Progenitor cell of endocrine pancreas (in vitro differentiated cells): ENCODE measurements at regions not wholly inside any gene's neighbourhood (a gene's known extent, or its start where the extent isn't known, plus 50 kb on each side); places are given as distances from the start of the nearest gene placed in this dataset.

Source experiments
- DNase-seq: peaks from one replicate; pipeline ENCODE4 v3.0.0; 2021; ENCODE audit warnings: low spot score; ENCODE audit not compliant: unreplicated experiment
- H3K27ac Mint-ChIP-seq: 2 replicates; pipeline ENCODE4 v1.8.0; 2021; ENCODE audit warnings: mild to moderate bottlenecking, moderate library complexity, mixed read lengths
- H3K27me3 Mint-ChIP-seq: 2 replicates; pipeline ENCODE4 v1.8.0; 2021; ENCODE audit warnings: mixed read lengths
- H3K36me3 Mint-ChIP-seq: 2 replicates; pipeline ENCODE4 v1.8.0; 2022; ENCODE audit warnings: mixed read lengths; ENCODE audit not compliant: insufficient read depth
- H3K4me1 Mint-ChIP-seq: 2 replicates; pipeline ENCODE4 v1.8.0; 2021; ENCODE audit warnings: low read depth, mixed read lengths
- H3K4me3 Mint-ChIP-seq: 2 replicates; pipeline ENCODE4 v1.8.0; 2021; ENCODE audit warnings: low read depth, mild to moderate bottlenecking, moderate library complexity, mixed read lengths
- H3K9me3 Mint-ChIP-seq: 2 replicates; pipeline ENCODE4 v1.8.0; 2021; ENCODE audit warnings: low read depth, mixed read lengths
- TF ChIP-seq, protein P1 (sequence below): fragments of 200-600 bp; sonication (generic); IDR thresholded peaks from one replicate; pipeline ENCODE4 v1.5.0; 2021; ENCODE audit warnings: antibody characterized with exemption, mild to moderate bottlenecking; ENCODE audit not compliant: unreplicated experiment

DNA sequence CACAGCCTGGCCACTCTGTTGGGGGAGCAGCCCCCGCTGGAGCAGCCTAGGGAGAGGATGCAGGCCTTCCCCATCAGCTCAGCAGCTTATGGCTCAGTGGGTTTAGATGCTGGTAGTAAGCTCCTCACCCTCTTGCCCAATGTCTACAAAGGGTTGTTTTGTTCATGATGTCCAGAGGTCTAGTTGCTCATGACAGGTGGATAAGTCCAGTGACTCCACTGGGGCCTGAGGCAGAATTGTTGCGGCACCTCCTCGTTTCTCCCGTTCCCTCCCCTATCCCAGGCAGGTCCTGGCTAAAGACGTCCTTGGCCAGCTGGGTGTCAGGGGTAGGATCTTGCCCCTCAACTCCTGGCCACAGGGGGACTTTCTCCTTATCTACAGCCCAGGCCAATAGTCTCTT is 233.5 kb upstream of the B3GAT1 start:
- Mint-ChIP-seq H3K27ac (no peak overlapping the region), H3K9me3 (no peaks in the 10 kb centered on the region), H3K4me1 (no peaks in the 10 kb centered on the region), H3K36me3 (no peaks in the 10 kb centered on the region), H3K27me3 (peaks cover 59% of the 10 kb centered on the region), H3K4me3 (no peak overlapping the region)
- TF ChIP-seq, protein P1, sequence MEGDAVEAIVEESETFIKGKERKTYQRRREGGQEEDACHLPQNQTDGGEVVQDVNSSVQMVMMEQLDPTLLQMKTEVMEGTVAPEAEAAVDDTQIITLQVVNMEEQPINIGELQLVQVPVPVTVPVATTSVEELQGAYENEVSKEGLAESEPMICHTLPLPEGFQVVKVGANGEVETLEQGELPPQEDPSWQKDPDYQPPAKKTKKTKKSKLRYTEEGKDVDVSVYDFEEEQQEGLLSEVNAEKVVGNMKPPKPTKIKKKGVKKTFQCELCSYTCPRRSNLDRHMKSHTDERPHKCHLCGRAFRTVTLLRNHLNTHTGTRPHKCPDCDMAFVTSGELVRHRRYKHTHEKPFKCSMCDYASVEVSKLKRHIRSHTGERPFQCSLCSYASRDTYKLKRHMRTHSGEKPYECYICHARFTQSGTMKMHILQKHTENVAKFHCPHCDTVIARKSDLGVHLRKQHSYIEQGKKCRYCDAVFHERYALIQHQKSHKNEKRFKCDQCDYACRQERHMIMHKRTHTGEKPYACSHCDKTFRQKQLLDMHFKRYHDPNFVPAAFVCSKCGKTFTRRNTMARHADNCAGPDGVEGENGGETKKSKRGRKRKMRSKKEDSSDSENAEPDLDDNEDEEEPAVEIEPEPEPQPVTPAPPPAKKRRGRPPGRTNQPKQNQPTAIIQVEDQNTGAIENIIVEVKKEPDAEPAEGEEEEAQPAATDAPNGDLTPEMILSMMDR: no peak
- DNase-seq: no peak

DNA sequence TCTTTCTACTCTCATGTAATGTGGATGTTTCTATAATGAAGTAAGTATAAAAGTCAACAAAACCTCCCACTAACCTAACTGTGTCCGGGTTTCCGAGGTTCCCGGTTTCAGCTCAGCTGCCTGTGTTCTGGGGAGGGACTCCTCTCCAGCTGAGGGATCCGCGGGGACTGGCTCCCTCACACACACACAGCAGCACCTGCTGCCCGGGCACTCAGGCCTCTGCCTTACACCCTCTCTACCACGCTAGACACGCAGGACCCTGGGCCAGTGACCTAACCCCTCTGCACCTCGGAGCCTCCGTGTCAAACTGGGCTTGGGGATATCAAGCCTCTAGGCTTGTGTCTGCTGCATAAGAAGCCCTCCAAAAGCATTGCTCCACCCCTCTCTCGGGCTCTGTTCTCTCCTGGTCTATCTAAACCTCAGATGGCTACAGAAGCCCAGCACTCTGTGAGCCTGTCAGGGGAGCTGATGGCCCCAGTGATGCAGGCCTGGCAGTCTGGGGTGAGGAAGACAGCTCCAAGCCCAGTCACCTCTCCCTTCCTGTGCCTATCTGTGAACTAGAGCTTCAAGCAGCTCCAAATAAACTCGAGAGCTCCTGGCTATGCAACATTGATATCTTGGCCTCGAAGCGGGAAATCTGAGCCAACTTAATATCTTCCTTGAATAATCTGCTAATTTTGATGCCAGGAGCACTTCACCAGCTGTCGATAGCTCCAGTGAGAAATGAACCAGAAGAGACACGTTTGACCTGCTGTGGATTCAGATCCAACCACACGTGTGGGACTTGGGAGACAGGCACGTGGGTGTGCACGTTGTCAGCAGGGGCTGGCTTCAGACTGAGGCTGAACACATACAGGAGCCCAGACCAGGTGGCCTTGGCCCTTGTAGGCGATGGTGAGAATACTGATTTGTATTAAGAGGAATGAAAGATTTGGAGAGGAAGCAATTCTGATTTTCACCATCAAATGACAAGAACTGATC is 232.7 kb upstream of the B3GAT1 start:
- no peak for DNase-seq
- Mint-ChIP-seq H3K4me3 (no peak overlapping the region), H3K9me3 (no peaks in the 10 kb centered on the region), H3K36me3 (no peaks in the 10 kb centered on the region), H3K27me3 (peaks cover 62% of the 10 kb centered on the region), H3K27ac (no peak overlapping the region), H3K4me1 (no peaks in the 10 kb centered on the region)
- TF ChIP-seq, protein P1: no peak

DNA sequence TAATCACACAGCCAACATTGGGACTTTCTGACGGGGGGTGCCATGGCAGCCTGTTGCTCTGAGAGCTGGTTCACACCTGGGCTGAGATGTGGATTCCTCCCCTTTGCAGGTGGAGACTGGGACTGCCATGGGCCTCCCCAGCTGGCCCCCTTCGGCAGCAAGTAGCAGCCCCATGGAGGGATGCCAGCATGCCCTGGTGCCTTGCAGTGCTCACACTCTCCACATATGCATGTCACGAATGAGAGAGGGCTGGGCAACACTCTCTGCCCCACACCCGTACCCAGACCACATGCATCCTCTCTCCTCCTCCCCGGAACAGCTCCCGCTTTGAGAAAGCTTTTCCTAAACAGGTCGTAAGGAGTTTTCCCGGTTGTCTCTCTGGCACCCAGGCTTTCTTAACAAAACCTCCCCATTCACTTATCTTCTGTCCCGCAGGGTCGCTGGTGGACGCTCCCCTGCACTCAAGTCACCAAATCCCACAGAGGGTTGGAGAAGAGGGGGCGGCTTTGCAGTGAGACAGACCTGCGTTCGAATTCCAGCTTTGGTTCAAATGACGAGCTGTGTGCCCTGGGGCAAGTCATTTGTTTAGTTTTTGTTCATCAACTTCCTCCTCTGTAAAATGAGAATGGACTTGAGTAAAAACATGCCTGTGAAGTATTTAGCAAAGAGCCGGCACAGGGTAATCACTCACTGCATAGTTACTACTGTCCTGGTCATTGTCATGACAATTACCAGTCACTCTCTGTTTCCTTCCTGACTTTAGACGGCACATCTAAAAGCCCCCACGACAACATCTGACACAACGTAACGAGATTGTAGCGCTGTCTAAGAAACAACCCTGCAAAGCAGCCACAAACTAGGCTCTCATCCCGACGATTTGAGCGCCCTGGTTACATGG is 231.3 kb upstream of the B3GAT1 start:
- no peaks in the 10 kb centered on the region for H3K36me3 Mint-ChIP-seq
- no peak overlapping the region for H3K27ac Mint-ChIP-seq
- TF ChIP-seq, protein P1: no peak
- DNase-seq: no peak
- no peaks in the 10 kb centered on the region for H3K9me3 Mint-ChIP-seq
- no peak overlapping the region for H3K4me3 Mint-ChIP-seq
- no peaks in the 10 kb centered on the region for H3K4me1 Mint-ChIP-seq
- H3K27me3 Mint-ChIP-seq: peaks cover 67% of the 10 kb centered on the region

DNA sequence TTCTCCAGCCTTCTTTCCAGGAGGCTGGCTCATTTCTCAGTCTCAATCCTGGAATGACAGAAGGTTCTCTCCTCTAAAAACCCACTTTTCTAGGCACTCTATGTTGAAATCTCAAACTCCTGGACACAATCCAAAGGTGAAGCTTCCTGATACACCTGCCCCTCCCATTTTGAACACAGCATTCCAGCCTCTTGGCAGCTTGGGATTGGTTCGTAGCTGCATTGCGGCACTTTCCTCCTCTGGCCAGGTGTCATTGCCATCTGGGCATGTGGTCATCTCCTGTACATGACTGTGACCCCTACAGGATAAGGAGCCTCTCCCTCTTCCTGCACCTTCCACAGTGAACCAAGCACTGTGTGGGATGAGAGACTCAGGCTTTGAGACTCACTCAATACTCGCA is 230.2 kb upstream of the B3GAT1 start:
- no peak for DNase-seq
- no peaks in the 10 kb centered on the region for H3K36me3 Mint-ChIP-seq
- H3K27me3 Mint-ChIP-seq: peaks cover 65% of the 10 kb centered on the region
- H3K27ac Mint-ChIP-seq: no peak overlapping the region
- H3K9me3 Mint-ChIP-seq: no peaks in the 10 kb centered on the region
- H3K4me3 Mint-ChIP-seq: no peak overlapping the region
- no peaks in the 10 kb centered on the region for H3K4me1 Mint-ChIP-seq
- TF ChIP-seq, protein P1: no peak
